AG08395 (cell line): ENCODE measurements at regions not wholly inside any gene's neighbourhood (a gene's known extent, or its start where the extent isn't known, plus 50 kb on each side); places are given as distances from the start of the nearest gene placed in this dataset.

ENCODE experiments used
- DNase-seq: peaks from one replicate; pipeline ENCODE4 v3.0.0; 2012; ENCODE audit warnings: mixed read lengths, low spot score

DNA sequence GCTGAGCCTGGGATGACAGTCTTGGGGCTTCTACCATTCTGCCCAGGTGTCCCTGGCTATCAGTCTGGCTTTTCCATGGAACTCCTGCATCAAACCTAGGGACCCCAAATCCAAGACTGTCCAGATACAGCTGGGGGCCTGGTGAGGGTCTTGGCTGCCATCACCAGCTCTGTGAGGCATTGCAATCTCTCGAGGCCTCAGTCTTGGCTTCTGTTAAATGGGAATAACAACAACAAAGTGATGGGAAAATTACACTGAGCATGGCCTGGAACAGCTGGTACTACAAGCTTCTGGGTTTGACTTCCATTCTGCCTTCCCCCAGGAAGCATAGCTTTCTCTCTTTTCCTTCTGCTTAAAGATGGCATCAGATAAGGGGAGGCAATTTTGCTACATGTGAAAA, 50.0 kb upstream of the LCTL start:
- DNase-seq, result no peak

DNA sequence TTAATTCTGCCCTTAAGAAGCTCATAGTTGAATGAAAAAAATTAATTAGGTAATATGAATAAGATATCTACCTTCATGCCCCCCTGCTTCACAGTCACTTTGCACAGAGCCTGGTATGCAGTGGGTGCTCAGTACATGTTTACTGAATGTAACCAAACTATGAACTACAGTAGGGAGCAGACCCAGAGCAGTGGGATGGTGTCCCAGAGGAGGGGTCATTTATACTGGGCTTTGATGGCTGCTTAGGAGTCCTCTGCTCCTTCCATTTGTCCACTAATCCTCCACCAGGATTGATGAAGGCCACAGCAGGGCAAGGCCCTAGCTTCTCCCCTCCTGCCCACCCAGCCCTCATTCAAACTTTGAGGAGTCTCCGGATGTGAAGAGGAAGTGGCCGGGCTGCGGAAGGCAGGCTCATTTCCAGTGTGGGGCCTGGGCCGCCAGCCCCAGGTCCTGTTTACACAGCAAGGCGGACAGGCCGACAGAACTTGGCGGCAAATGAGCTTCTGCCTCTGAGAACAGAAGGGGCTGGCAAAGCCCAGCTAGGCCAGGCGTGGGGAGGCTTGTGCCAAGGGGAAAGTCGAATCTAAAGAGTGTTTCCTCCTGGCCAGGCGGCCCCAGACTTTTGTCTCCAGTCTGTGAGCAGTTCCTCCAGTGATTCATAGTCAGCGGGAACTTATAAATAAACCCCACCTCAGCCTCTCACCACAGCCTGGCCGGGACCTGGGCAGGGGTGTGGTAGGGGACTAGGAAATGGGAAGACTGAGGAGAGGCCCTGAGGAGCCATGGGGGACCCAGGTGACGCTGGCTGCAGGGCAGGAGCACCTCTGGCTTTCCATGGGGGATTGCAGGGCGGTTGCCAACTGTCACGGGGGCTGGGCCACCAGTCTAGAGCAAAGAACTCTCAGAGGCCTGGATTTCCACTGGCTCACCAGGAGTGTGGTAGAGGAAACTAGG, 51.6 kb upstream of the LCTL start:
- peak; percentile 33 for DNase-seq

DNA sequence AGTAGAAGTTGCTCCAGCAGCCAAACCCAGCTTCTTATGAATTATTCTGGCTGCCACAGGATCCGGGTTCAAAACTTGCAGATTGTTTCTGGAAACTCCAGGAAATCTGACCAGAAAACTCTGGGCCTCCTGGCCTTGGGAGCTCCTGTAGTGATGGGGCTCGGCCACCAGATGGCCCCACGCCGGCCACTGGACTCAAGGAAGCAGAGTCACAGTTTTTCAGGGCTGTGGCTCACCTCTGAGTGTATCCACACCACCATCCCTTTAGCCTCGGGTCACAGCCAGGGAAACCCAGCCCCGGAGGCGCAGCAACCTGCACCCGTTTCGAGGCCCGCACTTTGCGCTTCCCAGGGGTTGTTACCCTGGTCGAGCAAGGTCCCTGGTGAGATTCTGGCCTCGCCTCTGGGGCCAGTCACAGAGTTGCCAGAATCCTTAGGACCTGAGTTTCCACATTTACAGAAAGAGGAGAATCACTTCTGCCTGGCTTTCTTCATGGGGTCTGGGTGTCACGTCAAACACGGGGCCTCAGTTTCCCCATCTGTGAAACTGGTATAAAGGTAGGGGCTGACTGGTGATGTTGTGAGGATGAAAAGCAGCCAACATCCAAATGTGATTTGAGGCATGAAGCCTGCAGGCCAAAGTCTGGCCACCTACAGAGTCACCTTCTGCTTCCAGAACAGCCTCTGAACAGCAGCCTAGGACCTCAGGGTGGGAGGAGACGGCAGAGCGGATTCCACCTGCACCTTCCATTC, 53.5 kb upstream of the LCTL start:
- peak; percentile 84 for DNase-seq

DNA sequence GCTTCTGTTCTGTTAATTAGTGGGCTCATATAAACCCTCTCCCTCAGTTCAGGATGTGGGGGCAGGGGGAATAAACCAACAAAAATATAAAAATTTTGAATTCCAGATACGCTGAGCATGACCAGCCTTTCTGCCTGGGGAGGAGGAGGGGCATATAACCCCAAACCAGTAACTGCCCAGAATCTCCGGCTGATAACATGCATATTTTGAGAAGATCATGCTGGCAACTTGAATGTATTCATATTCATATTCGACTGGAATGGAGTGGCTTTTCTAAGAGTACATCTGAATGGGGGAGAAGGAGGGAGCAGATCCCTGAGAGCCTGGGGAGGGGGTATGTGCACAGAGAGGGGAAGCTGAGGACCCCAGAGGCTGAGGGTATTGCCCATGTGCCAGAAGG, 54.5 kb upstream of the LCTL start:
- no peak for DNase-seq

DNA sequence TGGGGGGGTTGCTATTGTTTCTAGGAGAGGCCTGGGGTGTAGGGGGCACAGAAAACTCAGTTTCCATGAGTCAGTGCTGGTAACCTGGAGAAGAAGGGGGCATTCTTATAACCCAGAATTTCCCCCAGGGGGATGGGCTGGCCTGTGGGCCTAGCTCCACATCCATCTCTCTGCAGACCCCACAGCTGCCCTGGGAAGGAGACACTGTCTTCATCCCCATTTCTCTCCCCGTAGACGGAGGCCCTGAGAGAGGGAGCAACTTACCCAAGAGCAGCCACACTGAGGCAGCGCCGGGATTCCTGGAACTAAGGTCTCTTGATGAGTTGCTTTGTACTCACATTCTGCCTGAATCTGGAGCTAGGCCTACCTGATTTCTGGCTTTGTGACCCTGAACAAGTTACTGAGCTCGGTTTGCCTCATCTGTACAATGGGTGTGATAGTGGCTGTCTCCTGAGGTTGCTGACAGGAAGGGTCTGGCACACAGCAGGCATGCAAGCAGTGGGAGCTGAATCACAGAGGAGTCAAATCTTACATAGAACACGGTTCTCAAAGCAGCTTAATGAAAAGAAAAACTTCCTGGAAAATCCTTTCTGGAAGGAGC, 55.0 kb upstream of the LCTL start:
- DNase-seq, result no peak

DNA sequence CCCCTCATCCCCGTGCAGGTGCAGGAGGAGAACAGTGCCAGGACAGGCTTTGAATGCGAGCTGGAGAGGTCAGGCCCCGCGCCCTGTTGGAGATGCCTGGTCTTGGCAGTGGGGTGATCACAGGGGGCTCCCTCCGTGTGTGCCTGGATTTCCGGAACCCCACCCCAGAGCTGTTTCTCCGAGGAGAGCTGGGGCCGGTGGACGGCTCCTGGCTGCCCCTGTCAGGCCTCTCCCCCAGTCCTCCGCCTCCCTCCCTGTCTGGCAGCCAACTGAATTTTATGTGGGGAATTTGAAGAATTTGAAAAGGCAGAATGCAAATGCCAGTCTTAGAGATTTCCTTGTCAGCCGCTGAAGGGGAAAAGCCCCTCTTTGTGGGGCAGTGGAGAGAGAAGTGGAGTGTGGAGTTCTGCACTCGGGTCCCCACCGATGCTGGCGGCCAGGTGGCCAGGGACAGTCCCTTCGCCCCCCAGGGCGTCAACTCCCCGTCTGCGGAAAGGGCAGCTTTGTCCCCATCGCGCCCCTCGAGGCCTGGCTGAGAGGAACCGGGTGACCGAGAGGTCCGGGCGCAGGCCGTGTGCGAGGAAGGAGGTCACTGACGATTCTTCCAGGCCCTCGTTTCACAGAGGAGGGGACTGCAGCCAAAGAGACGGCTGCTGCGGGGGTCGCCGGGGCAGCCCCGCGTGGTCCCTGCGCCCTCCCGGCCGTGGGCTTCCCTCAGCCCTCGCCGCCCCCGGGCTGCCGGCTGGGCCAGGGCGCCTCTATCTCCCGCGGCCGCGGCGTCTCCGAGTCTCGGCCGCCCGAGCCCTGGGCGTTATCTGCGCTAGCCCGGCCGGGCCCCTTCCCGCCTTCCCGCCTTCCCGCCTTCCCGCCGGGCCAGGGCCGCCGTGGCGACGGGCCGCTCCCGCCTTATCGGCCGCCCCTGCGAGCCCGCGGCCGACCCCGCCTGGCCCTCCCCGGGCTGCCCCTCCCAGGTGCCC, 56.0 kb upstream of the LCTL start:
- DNase-seq, result peak; percentile 31

DNA sequence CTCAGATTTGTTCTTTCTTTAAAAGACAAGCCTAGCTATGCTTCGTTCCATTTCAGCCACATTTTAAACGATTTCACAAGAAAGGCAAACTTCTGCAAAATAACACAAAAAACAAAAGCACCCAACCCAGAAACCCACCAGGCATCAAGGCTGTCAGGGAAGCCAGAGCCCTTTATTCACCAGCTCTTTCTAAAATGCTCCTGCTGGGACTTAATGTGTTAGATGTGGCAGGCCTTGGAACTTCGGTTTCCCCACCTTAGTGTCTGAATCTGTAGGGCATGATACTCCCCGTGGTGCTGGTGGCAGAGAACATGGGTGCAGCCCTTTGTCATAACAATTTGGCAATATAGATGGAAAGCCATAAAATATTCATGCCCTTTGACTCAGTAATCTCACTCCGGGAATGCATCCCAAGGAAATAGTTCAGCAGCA, 56.8 kb upstream of the LCTL start:
- peak; percentile 42 for DNase-seq

DNA sequence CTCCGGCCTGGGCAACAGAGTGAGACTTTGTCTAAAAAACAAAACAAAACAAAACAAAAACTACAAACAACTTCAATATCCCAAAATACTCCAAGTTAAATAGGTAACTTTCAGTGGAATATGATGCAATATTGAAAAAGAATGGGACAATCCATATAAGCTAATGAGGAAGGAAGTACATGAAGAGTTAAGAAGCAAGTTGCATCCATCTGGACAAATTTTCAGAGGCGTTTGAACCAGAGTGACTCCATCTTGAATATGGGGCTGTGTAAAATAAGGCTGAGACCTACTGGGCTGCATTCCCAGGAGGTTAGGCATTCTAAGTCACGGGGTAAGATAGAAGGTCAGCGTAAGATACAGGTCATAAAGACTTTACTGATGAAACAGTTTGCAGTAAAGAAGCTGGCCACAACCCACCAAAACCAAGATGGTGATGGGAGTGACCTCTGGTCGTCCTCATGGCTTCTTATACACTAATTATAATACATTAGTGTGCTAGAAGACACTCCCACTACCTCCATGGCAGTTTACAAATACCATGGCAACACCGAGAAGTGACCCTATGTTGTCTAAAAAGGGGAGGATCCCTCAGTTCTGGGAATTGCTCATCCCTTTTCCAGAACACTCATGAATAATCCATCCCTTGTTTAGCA, 58.1 kb upstream of the LCTL start:
- no peak for DNase-seq

DNA sequence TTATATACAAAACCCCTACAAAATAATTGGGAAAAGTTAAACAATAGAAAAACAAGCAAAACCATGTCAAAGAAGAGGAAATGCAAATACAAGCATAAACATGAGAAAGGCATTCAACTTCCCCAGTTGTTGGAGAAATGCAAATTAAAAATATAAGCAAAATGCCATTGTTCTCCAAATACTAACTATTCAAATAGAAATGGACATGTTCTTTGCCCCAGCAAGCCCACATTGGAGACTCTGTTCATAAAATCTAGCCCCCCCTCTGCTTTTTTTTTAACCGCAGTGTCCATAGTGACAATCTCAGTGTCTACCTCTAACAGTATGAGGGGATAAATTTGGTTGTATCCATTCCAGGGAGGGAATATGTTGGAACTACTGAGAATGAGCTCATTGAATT, 59.7 kb upstream of the LCTL start:
- no peak for DNase-seq

DNA sequence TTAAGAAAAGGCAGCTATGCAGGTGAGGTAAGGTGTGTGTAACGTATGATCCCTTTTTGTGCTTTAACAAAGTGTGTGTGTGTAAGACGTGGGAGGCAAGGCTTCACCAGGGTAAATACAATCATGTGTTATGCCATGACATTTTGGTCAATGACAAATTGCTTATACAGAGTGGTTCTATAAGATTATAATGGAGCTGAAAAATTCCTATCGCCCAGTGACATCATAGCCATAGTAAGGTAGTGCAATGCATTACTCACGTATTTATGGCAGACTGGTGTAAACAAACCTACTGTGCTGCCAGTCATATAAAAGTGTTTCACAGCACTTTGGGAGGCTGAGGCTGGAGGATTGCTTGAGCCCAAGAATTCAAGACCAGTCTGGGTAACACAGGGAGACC, 60.2 kb upstream of the LCTL start:
- no peak for DNase-seq

DNA sequence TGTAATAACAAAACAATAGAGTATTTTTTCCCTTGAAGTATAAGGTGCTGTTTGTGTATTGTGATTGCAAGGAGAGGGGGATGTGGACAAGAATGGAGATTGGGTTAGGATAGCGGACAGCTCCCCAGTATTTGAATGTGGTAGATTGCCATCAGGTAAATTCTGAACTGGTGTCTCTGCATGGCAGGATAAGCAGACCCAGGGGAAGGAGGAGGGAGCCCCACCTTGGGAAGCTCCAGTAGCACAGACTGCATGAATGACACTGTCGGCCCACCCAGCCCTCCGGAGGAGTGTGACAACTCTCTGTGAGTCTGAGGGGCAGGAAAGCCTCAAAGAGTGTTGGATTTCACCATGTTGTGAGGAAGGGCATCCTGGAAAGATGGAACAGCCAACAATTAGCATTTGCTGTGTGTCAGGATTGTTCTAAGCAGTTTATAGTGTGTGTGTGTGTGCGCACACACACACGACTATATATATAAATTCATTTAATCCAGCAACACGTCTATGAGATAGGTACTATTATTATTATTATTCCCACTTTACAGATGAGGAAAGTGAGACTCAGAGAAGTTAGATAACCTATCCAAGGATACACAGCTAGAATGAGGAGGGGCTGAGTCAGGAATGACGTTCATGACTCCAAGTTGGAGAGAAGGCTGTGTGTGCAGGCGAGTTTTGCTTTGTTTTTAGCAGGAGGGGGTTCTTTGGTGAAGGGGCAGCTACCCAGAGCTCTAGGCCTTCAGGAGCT, 63.4 kb upstream of the LCTL start:
- no peak for DNase-seq

DNA sequence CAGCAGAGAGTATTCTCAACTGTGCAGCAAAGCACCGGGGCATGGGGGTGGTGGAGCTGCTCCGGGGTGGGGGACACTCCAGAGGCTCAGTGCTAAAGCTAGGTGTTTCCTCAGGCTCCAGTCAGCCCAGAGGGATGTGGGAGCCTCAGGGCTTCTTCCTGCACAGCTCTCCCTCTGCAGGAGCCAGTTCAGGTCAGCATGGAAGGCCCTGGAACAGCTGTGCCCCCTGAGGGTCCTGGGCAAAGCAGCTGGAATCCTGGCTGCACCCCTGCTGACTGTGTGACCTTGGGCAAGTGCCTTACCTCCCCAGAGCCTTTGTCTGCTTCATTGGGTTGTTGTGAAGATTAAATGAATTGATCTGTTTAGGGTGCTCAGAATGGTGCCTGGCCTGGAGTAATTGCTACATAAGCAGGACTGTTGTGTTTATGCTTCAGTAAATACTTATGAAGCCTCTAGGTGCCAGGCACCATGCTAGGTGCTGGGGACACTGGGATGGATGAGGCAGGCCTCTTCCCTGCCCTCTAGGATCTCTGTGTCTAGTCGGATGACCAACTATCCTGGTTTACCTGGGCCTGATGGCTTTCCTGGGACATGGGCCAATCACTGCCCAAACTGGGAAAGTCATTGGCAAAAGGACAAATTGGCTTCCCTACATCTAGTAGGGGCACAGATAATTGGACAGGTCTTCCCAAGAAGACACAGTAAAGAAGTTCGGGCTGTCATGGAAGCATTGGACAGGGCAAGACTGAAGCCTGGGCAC, 64.2 kb upstream of the LCTL start:
- DNase-seq, result no peak

DNA sequence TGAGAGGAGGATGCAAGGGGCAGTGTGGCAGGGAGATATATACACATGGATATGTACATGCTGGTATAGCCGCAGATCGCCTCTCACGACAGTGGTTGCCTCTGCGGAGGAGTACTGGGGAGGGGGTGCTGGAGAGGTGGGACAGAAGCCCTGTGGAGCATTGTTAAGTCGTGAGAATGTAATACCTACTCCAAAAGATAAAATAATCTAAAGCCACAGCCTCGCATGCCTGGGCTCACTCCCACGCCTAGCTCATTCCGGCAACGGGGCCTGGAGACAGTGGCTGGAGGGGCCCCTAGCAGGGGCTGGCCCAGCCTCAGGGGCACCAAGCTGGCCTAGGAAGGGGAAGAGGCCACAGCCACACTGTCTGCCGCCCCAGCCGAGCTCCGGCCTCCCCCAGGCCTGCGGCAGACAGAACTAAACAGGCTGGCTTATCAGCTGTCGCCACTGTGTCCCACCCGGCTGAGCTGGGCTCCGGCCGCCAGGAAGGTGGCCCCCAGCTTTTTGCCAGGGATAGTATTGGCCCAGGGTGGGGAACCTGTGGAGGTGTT, 65.1 kb upstream of the LCTL start:
- no peak for DNase-seq

DNA sequence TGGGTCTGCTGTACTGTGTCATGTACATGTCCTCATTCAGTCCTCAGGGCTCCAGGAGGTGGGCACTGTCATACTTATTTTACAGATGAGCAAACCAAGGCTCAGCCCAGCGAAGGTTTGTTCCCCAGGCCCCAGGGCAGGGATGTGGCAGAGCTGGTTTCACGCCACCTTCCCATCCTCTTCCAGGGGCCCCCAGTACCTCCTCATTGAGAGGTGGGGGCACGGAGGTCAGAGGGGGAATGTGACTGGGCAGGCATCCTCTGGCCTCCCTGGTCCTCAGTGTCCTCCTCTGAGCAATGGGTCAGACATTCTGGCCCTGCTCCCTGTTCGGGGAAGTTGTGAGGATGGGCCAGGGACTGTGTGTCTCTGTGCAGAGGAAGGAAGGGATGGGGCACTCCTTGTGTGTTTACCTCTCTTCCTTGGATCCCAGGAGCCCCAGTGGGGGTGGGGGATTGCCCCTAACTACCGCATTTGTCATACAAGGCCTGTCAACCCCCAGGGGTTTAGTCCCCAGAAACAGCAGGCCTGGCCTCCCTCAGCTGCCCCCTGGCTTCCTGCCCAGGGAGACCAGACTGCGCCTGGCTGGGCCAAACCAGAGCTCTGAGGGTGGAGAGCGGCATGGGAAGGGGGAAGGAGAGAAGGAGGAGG, 65.9 kb upstream of the LCTL start:
- no peak for DNase-seq

DNA sequence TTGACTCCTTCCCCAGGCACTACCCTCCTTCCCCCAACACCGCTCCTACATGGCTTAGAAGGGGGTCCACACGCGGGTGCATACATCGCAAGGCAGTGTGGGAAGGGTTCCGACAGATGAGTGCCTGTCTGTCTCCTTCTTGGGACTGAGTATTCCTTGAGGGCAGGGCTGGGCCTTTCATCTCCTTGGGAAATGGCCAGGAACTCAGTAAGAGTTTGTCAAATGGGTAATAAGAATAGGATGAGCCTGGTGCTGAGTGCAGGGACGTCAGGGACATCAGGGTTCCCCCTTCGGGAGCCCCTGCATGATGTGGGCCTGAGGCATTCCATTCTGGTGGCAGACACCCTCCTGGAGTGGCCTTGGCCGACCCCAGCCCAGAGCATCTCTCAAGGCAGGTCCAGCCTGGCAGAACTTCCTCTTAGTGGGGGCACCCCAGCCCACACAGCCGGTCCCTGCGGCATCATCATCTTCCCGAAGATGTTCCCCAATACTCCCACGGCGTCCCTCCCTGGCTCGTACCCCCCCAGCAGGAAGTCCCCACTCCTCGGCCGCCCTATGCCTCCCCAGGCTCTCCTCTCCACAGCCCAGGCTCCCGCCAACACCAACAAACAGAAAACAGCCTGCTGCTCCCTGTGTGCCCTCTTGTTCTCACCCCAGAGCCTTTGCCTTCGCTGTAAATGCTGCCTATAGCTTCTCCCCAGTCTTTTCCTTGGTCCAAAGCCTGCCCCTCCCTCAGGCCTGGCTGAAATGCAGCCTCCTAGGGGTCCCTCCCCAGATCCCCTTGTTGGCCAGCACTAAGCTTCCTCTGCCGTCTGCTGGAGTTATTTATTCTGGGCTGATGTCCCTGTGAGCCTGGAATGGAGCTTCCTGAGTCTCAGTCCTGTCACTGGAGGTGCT, 67.5 kb upstream of the LCTL start:
- DNase-seq, result no peak

DNA sequence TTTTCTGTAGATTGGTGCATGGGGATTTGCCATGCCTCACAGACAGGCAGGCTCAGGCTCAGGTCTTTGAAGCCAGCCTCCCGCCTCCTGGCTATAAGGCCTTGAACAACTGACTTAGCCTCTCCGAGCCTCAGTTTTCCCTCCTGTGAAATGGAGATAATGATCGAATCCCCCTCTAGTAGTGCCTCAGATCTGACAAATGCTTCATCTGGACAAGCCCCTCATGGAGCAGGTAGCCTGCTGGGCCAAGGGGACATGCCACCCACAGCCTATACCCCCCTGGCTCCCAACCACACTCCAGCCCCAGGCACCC, 68.1 kb upstream of the LCTL start:
- no peak for DNase-seq

DNA sequence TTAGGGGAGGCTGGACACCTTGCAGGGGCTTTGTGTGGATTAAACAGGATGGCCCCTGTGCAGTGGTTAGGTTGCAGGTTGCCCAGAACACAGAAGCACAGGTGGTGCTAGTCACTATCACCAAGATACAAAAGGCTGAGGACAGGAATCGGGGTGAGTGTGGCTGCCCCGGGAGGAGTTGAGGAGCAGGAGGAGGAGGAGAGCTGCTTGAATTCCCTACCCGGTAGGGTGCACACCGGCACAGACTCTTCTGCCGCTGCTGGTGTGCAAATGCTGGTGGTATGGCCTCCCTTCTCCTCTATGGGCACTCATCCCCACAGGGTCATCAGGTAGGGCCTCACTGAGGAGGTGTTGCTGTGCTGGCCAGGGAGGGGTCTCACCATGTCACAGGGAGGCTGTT, 67.5 kb upstream of the SMAD6 start:
- no peak for DNase-seq

DNA sequence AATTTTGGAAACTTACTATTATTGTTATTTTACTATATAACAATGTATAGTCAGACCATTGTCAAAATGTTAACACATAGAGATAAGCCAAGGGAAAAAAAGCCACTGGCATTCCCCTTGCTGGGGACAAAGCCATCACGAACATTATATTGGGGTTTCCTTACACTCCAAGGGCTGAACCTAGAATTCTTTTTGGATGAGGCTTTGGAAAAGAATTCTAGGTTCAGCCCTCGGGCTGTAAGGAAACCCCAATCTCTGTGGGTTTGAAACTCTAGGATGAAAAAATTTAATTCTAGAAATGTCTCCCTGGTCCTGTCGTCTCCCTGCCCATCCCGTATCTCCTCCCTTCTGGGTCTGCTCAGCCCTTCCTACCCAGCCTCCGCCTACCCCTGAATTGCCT, 67.0 kb upstream of the SMAD6 start:
- DNase-seq, result no peak
